ENCODE measurements at regions not wholly inside any gene's neighbourhood (a gene's known extent, or its start where the extent isn't known, plus 50 kb on each side); places are given as distances from the start of the nearest gene placed in this dataset.

DNA sequence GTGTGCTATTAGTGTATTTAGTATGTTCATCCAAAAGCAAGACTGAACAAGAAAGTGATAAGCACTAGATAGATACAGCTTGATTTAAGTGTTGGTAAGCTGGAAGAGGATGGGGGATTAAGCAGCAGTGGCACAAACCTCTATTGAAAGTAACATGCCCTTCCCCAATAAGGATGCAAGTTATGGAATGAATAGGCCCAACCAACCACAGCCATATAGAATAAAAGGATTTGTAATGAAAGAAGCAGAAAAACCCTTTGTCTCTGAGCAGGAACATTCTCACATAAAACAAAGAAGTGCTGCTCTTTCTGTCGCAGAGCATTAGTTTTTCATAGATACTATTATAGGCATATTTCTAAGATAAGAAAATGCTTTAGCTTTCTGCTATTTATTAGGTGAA is 310.7 kb downstream of the IPO8 start:
- no peak for DNase-seq (ENCODE audit: low read depth)
- no peak for TF ChIP-seq CTCF (IDR thresholded peaks at IDR 0.05; ENCODE audit: insufficient read depth, low read depth, low read length, missing control alignments)

GRCh38 chr12:30378307-30378706 is 317.4 kb downstream of the IPO8 start:
- no peak overlapping the region for H3K4me3 ChIP-seq (ENCODE audit: low read depth, low read length)
- TF ChIP-seq CTCF (IDR thresholded peaks at IDR 0.05; ENCODE audit: insufficient read depth, low read depth, low read length, missing control alignments), result no peak
- DNase-seq (ENCODE audit: low read depth), result no peak

More for the DNA sequence above, 310.7 kb downstream of the IPO8 start:
- no peak overlapping the region for H3K4me3 ChIP-seq (ENCODE audit: low read depth, low read length)

- no peak overlapping the region for H3K4me3 ChIP-seq (ENCODE audit: low read depth, low read length)
- no peak for TF ChIP-seq CTCF (IDR thresholded peaks at IDR 0.05; ENCODE audit: insufficient read depth, low read depth, low read length, missing control alignments)
- no peak for DNase-seq (ENCODE audit: low read depth)
These were observed 330.8 kb downstream of the IPO8 start for GRCh38 chr12:30364822-30365221.

DNA sequence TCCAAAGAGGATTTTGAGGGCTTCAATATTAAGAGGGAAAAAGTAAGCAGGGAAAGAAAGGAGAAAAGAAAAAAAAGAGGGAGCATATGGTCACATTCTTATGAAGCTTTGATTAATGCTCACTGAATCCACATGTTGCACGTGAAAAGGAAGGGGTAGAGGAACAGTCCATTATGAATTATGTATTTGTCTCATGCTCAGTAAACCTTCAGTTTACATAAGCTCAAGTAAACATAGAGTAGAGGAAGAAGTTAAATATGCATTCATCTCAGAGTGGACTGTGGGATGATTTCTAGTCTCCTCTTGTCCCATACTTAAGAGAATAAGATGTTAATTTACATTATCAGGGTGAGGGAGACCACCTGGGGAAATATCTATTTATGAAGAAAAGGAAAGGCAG is 334.5 kb downstream of the IPO8 start:
- no peak for TF ChIP-seq CTCF (IDR thresholded peaks at IDR 0.05; ENCODE audit: insufficient read depth, low read depth, low read length, missing control alignments)
- no peak overlapping the region for H3K4me3 ChIP-seq (ENCODE audit: low read depth, low read length)
- DNase-seq (ENCODE audit: low read depth), result no peak

- H3K4me3 ChIP-seq (ENCODE audit: low read depth, low read length), result no peak overlapping the region
- no peak for DNase-seq (ENCODE audit: low read depth)
- no peak for TF ChIP-seq CTCF (IDR thresholded peaks at IDR 0.05; ENCODE audit: insufficient read depth, low read depth, low read length, missing control alignments)
These were observed 337.0 kb downstream of the IPO8 start for GRCh38 chr12:30358671-30359070.

DNA sequence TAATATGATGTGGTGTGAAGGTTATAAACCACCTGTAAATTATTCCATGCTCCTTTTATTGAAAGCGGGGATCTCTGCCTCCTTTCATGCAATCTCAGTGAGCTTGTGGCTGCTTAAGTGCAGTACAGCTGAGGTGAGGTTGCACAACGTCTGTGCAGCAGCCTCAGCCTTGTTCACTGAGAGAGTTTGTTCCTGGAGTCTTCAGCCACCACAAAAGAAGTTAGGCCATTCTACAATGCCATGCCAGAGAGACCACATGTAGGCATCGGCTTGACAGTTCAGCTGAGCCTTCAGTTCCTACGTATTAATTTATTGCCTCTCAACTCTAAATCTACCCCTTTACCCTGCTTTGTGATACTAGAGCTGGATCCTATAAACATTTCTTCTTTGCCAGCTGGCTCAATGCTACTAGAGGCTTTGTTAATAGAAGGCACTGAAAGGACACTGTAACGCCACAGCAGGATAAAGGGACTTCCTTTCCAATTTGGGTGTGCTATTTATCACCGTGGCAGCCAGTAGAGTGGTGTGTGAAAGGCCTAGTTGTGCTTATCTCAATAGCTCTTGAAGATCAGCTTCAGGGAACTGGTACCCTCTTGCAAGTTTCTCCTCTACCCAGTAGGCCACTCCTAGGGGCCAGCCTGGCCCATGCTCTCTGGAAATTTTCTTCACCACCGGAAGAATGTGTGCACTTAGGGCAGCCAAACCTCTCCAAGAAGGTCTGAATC is 337.7 kb downstream of the IPO8 start:
- no peak for DNase-seq (ENCODE audit: low read depth)
- H3K4me3 ChIP-seq (ENCODE audit: low read depth, low read length), result no peak overlapping the region
- no peak for TF ChIP-seq CTCF (IDR thresholded peaks at IDR 0.05; ENCODE audit: insufficient read depth, low read depth, low read length, missing control alignments)
